ENCODE measurements at regions not wholly inside any gene's neighbourhood (a gene's known extent, or its start where the extent isn't known, plus 50 kb on each side); places are given as distances from the start of the nearest gene placed in this dataset.
"Not testable (repeated sequence)": the region's sequence is repeated elsewhere in the genome, so short reads cannot be mapped to it uniquely, and the experiment has no call there.

- TF ChIP-seq POLR2A (IDR thresholded peaks at IDR 0.05) (no peak), CTCF (IDR thresholded peaks at IDR 0.05) (no peak)
- H3K36me3 ChIP-seq = no peaks in the 10 kb centered on the region
- no peak overlapping the region for H3K4me3 ChIP-seq
- peaks cover 0 to 5% (median 0%) of the 10 kb centered on the region in 3 donors for H3K9me3 ChIP-seq
- no peak for DNase-seq
- H3K27me3 ChIP-seq = peaks cover 0 to 9% (median 0%) of the 10 kb centered on the region in 4 donors
- WGBS, 2 donors = 88 to 91% methylated on average over 8 to 13 of the region's 17 CpGs
- intact Hi-C loops (cut with DNase I) = no loop called here
- no peaks in the 10 kb centered on the region for H3K4me1 ChIP-seq
- no peak overlapping the region for H3K27ac ChIP-seq
Measured at GRCh38 chr7:156015237-156016020, 203.2 kb upstream of the SHH start.

GRCh38 chr7:156014808-156015207, 202.5 kb upstream of the SHH start:
- DNase-seq = no peak

GRCh38 chr7:156014201-156014600, 201.9 kb upstream of the SHH start:
- no peak for DNase-seq
- Histone ChIP-seq H3K27me3 (peaks cover 0 to 9% (median 0%) of the 10 kb centered on the region in 4 donors), H3K36me3 (no peaks in the 10 kb centered on the region), H3K9me3 (peaks cover 0 to 2% (median 0%) of the 10 kb centered on the region in 3 donors), H3K4me1 (no peaks in the 10 kb centered on the region), H3K4me3 (no peak overlapping the region), H3K27ac (no peak overlapping the region)
- TF ChIP-seq POLR2A (IDR thresholded peaks at IDR 0.05) = no peak
- TF ChIP-seq CTCF (IDR thresholded peaks at IDR 0.05) = no peak
- intact Hi-C loops (cut with DNase I) = no loop called here

More at GRCh38 chr7:156014808-156015207, 202.5 kb upstream of the SHH start:
- intact Hi-C loops (cut with DNase I) = no loop called here
- no CpG with 5 or more reads among the region's 2 CpGs for WGBS, 2 donors
- H3K27ac ChIP-seq = no peak overlapping the region
- H3K4me3 ChIP-seq = no peak overlapping the region
- TF ChIP-seq POLR2A (IDR thresholded peaks at IDR 0.05) = no peak
- TF ChIP-seq CTCF (IDR thresholded peaks at IDR 0.05) = no peak
- H3K4me1 ChIP-seq = no peaks in the 10 kb centered on the region
- H3K36me3 ChIP-seq = no peaks in the 10 kb centered on the region
- peaks cover 0 to 5% (median 0%) of the 10 kb centered on the region in 3 donors for H3K9me3 ChIP-seq
- peaks cover 0 to 9% (median 0%) of the 10 kb centered on the region in 4 donors for H3K27me3 ChIP-seq

- Histone ChIP-seq H3K4me1 (no peaks in the 10 kb centered on the region), H3K27ac (no peak overlapping the region), H3K36me3 (no peaks in the 10 kb centered on the region), H3K4me3 (no peak overlapping the region), H3K27me3 (peaks cover 0 to 4% (median 0%) of the 10 kb centered on the region in 4 donors), H3K9me3 (no peaks in the 10 kb centered on the region)
- DNase-seq = no peak
- 85 to 89% methylated on average over 3 of the region's 3 CpGs for WGBS, 2 donors
- TF ChIP-seq POLR2A (IDR thresholded peaks at IDR 0.05) (no peak), CTCF (IDR thresholded peaks at IDR 0.05) (no peak)
- intact Hi-C loops (cut with DNase I) = no loop called here
Measured at GRCh38 chr7:156012412-156012811, 200.1 kb upstream of the SHH start.

- intact Hi-C loops (cut with DNase I) = no loop called here
- no peak for DNase-seq
- Histone ChIP-seq H3K36me3 (no peaks in the 10 kb centered on the region), H3K4me1 (no peaks in the 10 kb centered on the region), H3K27me3 (no peaks in the 10 kb centered on the region), H3K4me3 (no peak overlapping the region), H3K9me3 (no peaks in the 10 kb centered on the region), H3K27ac (no peak overlapping the region)
- WGBS, 2 donors = 67 to 71% methylated on average over 1 of the region's 1 CpG
- TF ChIP-seq CTCF (IDR thresholded peaks at IDR 0.05) (no peak), POLR2A (IDR thresholded peaks at IDR 0.05) (no peak)
Measured at GRCh38 chr7:156009569-156009968, 197.3 kb upstream of the SHH start.

GRCh38 chr7:156006876-156007275, 194.6 kb upstream of the SHH start:
- intact Hi-C loops (cut with DNase I); H3K36me3 ChIP-seq; H3K27ac ChIP-seq; DNase-seq; H3K4me1 ChIP-seq; H3K9me3 ChIP-seq; H3K4me3 ChIP-seq; H3K27me3 ChIP-seq: not testable (repeated sequence)
- 96 to 98% methylated on average over 10 to 11 of the region's 11 CpGs for WGBS, 2 donors

Measured in esophagus squamous epithelium (tissue), 5 donors.